ENCODE measurements at regions not wholly inside any gene's neighbourhood (a gene's known extent, or its start where the extent isn't known, plus 50 kb on each side); places are given as distances from the start of the nearest gene placed in this dataset.
"Not testable (repeated sequence)": the region's sequence is repeated elsewhere in the genome, so short reads cannot be mapped to it uniquely, and the experiment has no call there.

GRCh38 chr3:80890571-80890970 lies 870.9 kb downstream of the GBE1 start:
- FAIRE-seq, result no peak

DNA sequence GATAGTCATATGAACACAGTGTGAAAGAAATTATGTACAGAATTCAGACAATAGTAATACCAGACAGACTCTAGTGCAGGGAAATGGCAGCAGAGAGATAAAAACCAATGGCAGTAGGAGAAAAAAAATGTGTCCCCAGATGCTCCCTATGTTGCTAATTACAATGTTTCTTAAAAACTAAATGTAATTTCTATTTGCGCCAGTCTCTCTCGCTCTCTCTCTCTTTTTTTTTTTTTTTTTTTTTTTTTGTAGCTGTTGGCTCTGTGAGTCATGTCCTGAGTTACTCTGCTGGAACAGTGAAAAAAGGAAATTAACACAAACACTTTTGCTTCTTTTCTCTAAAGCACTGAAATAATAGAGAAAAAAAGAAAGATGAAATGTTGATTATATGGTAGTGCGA lies 871.9 kb downstream of the GBE1 start:
- no peak for FAIRE-seq

DNA sequence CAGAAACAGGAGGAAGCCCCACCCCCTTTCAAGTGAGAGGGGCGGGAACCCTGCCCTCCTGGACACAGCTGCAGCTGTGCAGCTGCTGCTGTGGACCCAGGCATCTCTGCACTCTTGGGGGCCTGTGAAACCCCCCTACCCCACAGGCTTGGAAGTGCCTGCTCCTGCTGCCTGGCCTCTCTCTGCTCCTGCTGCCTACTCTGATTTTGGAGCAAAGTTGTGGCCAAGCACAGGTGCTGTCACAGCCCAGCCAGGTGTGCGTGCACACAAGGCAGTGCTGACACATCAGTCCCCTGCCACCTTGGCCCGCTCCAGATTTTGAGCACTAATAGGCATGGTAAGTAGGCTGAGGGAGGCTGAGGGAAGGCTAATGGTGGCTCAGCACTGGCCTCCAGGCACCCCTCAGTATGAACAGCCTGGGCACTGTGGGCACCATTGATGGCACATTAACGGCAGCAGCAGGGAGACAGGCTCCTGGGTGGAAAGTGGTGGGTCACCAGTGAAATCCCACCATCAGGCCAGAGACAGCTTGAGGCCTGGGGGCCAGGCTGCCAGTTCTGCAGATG lies 890.9 kb downstream of the GBE1 start:
- FAIRE-seq, result no peak

DNA sequence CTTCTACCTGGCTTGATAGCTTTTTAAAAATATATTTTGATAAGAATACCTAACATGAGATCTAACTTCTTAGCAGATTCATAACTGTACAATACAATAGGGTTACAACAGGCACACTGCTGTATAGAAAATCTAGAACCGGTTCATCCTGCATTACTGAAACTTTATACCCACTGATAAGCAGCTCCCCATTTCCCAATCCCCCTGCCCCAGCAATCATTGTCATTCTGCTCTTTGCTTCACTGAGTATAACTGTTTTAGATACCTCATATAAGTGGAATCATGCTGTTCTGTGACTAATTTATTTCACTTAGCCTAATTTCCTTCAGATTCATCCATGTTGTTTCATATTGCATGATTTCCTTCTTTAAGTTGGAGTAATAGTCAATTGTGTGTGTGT lies 906.0 kb downstream of the GBE1 start:
- no peak for FAIRE-seq

DNA sequence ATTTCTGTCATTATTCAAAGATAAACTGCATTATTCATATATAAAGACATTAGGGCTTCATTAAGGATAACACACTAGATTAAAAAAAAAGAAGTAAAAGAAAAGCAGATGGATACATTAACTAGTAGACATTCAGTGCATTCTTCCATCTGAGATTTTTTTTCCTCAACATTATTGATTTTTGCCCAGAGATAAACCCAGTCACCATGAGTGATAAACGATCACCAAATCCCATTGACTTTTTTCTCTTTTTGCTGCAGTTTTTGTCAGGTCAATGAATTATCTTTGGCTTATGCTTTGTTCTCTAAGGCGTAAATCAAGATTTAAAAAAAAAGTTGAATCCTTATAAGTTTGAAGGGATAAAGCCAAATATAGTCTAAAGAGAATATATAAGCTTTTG lies 925.0 kb downstream of the GBE1 start:
- peak; percentile 9 for FAIRE-seq

GRCh38 chr3:80807577-80807976 lies 953.9 kb downstream of the GBE1 start:
- FAIRE-seq, result no peak

DNA sequence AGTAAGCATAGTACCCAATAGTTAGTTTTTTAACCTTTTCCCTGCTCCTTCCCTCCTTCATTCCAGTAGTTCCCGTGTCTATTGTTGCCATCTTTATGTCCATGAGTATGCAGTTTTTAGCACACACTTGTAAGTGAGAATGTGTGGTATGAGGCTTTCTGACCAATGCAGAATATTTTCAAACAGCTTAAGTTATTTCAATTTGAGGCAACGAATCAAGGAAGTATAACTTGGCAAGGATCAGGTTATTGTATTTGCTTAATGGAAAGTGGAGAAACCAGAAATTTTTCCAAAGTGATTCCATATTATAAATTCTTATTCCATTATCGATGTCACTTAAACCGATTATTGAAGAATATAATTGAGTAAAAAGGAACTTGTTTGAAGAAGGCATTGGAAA lies 954.8 kb downstream of the GBE1 start:
- FAIRE-seq, result no peak

DNA sequence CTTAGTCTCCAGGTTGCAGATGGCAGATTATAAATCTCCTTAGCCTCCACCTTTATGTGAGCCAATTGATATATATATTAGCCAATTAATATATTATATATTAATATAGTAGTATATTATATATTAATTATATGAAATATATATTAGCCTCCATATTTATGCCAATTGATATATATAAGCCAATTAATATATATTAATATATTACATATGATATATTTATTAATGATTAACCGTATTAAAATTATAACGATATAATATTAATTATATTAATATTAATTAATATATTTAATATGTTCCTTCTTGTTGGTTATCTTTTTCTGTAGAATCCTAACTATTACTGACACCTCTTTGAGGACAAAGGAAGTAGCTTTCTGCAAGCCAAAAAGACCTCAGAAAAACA lies 972.5 kb downstream of the GBE1 start:
- FAIRE-seq, result no peak

GRCh38 chr3:80785875-80786274 lies 975.6 kb downstream of the GBE1 start:
- FAIRE-seq, result no peak

DNA sequence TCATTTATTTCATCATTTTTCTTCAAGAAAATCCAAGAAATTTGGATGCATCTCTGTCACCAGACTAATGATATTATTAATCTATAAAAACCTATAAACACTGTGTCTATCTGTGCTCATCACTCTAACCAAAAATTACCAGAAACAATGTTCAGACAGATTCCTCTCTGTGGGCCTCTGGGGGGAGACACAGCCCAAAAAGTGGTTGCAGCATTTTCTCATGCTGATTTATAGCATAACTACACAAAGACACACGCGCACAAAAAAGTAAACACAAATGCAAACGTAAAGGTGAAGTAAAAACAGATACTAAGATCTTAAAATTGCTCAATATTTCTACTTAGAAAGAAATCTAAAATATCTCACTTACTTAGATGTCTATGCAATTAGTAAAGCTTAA lies 976.0 kb downstream of the GBE1 start:
- FAIRE-seq, result no peak

DNA sequence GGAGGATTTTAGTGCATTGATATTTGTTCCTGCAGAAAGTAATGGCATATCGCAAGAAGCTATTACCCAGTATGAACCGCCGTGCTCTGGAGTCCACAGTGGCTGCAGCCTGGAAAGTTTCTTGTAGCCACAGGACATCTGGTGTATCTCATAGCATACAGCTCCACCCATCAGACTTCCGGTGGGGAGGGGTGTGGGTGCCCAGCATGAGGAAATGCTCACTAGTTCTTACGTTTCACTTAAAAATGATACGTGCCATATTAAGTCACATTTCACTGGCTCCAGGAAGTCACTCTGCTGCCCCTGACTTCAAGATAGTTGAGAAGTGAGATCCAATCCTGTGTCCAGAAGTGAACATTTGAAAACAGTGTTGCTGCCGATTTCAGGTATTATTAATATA lies 990.4 kb downstream of the GBE1 start:
- no peak for FAIRE-seq

DNA sequence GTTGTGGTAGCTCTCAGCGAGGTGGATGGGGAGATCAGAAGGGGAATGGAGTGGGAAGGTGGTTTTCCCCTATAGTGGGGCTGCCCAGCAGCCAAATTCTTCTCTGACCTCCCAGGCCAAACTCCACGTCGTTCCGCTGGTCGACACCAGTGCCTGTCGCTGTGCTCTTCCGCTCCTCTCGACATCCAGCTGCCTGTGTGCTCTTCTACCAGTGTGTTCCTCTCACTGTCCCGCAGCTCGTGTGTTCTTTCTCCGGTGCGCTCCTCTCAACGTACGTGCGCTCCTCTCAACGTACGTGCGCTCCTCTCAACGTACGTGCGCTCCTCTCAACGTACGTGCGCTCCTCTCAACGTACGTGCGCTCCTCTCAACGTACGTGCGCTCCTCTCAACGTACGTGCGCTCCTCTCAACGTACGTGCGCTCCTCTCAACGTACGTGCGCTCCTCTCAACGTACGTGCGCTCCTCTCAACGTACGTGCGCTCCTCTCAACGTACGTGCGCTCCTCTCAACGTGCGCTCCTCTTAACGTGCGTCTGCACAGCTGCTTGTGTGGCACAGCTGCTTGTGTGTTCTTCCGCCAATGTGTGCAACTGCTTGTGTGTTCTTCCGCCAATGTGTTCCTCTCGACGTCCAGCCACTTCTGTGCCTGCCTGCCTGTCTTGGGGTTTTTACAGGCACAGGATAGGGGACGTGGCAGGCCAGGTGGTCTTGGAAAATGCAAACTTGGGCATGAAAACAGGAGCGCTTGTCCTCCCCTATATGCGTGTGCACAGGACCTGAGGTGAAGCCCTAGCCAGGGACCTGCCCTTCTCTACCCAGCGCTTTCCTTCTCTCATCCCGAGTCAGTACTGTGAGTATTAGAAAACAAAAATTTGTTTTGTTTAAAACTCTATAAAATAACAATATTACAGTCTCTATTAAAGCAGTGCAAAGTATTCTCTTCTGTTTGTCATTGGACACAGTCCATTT lies 991.1 kb downstream of the GBE1 start:
- FAIRE-seq, result no peak

DNA sequence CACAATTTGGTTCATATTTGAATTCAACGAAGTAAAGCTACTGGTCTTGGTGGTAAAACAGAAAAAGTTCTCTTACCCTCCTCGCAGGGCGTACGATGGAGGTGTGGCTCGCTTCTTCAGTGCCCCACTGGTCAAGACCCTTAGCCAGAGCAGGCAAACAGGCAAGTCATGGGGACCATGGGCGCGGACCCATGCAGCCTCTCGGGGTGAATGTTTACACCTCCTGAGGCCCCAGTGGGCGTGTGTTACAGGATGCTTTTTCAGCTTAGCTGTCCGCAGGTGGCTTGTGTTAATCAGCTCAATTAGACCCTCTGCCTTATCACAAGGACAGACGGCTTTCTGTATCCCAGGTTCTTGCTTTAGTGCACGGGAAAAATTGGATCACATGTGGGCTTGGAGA lies 991.8 kb downstream of the GBE1 start:
- no peak for FAIRE-seq

DNA sequence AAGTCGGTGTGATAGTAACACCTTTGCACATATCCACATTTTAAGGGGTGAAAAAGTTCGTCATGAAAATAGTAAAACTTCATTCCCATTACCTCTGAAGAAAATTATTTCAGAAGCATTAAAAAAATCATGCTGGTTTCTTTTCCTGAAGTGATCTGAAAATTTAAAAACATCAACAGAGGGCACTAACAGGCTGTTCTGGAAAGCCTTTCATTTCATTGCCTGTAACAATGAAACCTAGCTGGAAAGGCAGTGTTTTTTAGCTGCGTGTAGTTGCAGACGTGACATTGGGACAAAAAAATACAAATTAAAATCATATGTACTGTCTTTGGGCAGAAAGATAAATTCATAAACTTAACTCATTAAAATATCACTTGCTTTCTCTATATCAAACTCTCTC lies 993.8 kb downstream of the GBE1 start:
- FAIRE-seq, result no peak

- no peak for FAIRE-seq
Measured at GRCh38 chr3:80754969-80755368, 987.2 kb upstream of the ROBO1 start.

- FAIRE-seq, result no peak
Measured at GRCh38 chr3:80753021-80753420, 985.2 kb upstream of the ROBO1 start.

GRCh38 chr3:80750637-80751036 lies 982.8 kb upstream of the ROBO1 start:
- no peak for FAIRE-seq

DNA sequence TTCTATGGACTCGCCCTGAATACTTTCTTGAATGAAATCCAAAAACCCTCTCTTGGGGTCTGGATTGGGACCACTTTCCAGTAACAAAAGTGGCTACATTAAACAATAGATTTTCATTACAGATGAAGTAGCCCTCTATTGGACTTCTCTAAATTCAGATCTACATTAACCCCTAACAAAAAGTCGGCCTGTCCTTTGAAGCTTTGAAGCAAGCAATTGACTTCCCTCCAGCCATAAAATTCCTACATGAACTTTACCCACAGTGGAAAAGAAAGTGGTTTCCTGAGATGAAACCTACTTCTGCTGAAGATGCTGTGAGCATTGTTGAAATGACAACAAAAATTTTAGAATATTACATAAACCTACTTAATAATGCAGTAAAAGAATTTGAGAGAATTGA lies 967.1 kb upstream of the ROBO1 start:
- FAIRE-seq, result no peak

DNA sequence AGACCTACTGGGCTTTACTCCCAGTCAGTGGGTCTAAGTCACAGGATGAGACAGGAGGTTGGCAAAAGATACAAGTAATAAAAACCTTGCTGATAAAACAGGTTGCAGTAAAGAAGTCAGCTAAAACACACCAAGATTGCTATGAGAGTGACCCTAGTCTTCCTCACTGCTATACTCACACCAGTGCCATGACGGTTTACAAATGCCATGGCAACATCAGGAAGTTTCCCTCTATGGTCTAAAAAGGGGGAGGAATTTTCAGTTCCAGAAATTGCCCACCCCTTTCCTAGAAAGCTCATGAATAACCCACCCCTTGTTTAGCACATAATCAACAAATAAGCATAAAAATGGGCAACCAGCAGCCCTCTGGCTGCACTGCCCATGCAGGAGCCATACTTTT lies 966.7 kb upstream of the ROBO1 start:
- FAIRE-seq, result no peak

DNA sequence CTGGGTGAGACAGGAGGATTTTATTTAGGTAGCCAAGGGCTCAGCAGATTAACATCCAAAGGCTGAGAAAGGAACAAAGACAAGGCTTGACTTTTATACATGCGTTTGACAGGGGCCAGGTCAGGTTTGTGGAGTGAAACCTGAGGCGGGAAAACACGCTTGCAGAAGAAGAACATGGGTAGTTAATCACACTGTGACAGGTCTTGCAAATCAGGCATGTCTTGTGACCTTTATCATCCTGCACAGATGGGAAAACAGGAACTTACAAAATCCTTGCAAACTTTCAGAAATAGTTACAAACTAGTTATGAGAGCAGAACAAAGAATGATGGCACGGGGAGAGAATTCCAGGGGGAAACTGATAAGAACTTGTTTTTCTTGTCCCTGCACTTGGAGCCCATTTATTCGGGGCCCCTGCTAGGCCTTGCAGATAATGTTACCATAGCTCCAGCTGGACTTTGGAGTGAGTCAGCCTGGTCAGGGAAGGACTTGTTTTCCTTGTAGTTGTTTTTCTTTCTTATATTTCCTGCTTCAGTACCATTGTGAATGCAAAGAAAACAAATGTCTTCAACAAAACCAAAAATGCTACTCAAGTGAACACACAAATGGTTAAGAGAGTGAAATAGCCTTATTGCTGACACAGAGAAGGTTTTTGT lies 965.9 kb upstream of the ROBO1 start:
- FAIRE-seq, result no peak

DNA sequence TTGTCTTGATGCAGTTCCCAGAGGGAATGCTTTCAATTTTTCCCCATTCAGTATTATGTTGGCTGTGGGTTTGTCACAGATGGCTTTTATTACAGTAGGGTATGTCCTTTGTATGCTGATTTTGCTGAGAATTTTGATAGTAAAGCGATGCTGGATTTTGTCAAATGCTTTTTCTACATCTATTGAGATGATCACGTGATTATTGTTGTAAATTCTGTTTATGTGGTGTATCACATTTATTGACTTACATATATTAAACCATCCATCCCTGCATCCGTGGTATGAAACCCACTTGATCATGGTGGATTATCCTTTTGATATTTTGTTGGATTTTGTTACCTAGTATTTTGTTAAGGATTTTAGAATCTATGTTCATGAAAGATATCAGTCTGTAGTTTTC lies 959.8 kb upstream of the ROBO1 start:
- not testable (repeated sequence) for FAIRE-seq

GRCh38 chr3:80709597-80710322 lies 942.0 kb upstream of the ROBO1 start:
- not testable (repeated sequence) for FAIRE-seq

DNA sequence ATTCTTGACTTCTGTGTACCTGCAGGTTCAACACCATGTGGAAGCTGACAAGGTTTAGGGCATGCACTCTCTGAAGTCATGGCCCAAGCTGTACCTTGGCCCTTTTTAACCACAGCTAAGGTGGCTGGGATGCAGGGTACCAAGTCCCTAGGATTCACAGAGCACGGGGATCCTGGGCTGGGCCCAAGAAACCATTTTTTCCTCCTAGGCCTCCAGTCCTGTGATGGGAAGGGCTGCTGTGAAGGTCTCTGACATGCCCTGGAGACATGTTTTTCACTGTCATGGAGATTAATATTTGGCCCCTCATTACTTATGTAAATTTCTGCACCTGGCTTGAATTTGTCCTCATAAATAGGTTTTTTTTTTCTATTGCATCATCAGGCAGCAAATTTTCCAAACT lies 937.5 kb upstream of the ROBO1 start:
- no peak for FAIRE-seq
